GM19397 (cell line): ENCODE measurements at regions not wholly inside any gene's neighbourhood (a gene's known extent, or its start where the extent isn't known, plus 50 kb on each side); places are given as distances from the start of the nearest gene placed in this dataset.
"Not testable (repeated sequence)": the region's sequence is repeated elsewhere in the genome, so short reads cannot be mapped to it uniquely, and the experiment has no call there.

ENCODE experiments used
- ATAC-seq: cut with Tn5 transposase; IDR thresholded peaks from one replicate; pipeline ENCODE4 v1.9.1; 2021; ENCODE audit warnings: mild to moderate bottlenecking, moderate library complexity; ENCODE audit not compliant: unreplicated experiment

- ATAC-seq = no peak
These were observed 291.8 kb upstream of the DAB2 start for GRCh38 chr5:39716532-39717028.

GRCh38 chr5:39714036-39714698, 289.4 kb upstream of the DAB2 start:
- no peak for ATAC-seq

DNA sequence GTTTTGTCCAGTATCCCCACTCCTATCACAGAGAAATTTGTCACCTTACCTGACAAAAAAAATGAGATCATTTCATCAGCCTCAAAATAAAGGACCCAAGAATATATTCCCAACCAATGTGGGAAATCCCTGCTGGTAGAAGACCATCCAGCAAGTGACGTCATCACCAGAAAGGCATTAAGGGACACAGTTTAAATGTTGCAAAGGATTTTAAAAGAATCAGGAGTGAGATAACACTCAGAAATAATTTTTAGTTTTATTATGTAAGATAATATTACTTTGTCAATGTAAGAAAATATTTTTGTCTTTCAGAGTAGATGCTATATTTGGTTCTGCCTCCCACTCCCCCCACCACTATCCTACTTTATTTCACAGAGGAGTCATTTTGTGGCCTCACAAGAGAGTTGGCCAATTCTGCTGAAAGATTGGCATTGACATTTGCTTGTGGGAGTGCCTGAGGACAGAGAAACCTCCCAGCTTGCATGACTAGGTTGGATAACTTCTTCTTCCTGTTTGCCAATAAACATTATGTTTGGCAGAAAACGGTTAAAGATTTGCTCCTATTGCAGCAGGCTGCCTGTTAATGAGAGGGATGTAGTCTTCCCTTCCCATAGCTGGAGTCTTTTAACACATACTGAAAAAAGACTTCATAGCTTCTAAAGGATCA, 288.6 kb upstream of the DAB2 start:
- ATAC-seq = no peak

- no peak for ATAC-seq
These were observed 287.8 kb upstream of the DAB2 start for GRCh38 chr5:39712316-39713249.

- no peak for ATAC-seq
These were observed 287.0 kb upstream of the DAB2 start for GRCh38 chr5:39711821-39712220.

DNA sequence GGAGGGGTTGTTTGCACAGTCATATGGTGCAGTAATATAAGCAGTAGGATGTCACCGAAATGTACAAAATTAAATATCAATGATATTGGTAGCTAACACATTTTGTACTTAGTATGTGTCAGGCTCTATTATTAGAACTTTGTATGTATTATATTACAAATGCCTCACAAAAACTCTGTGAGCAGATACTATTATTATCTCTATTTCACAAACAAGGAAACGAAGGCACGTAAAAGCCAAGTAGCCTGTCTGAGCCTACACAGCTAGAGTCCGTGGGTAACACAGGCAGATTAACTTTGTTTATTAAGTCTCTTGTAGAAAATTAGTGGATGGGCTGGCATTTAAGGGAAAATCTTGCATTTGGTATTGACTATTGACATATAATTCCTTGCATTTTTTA, 284.3 kb upstream of the DAB2 start:
- no peak for ATAC-seq

DNA sequence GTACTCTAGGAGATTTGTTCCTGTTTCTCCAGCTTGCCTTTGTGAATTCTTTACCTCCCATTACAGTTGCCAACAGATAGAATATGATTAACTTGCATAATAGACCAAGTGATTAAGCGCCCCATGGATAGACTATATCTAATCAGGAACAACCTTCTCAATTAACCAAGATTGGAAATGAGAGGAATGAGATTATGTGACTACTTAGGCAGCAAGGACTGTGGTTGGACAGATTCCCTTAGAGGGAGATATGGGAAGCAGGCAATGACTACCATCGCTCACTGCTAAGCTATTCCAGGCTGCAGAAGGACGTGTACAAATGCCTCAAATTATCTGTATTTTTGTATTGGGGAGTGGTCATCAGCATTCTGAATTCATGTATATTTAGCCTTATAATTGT, 278.1 kb upstream of the DAB2 start:
- no peak for ATAC-seq

- ATAC-seq = no peak
These were observed 275.7 kb upstream of the DAB2 start for GRCh38 chr5:39700523-39700922.

DNA sequence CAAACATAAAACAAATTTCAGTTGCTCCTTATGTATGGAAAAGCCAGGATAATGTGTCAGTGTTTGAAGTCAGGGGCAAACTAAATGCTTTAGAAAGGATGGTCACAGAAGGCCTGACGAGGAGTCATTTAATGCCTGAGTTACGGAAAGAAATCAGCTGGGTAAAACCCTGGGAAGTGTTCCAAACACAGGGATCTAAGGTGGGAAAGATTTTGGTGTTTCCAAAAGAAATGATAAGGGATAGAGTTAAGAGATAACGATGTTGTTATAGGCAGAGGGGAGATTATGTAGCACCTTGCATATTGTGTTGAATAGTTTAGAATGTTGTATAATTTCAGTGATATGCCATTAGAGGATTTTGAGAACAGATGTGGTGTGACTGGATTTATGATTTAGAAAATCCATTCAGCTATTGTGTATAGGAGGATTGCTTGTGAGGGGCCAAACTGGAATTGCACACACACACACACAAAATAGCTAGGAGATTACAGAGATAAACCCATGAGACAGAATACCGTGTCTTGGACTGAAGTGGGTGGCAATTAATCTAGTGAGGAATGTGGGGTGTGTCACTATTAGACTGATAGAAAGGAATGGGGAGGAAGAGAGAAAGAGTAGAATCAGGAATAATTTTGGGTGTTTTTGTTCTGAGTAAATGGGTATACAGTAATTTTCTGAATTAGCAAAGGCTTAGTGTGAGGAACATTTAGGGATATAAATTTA, 274.2 kb upstream of the DAB2 start:
- ATAC-seq = no peak

GRCh38 chr5:39697881-39698280, 273.1 kb upstream of the DAB2 start:
- no peak for ATAC-seq

DNA sequence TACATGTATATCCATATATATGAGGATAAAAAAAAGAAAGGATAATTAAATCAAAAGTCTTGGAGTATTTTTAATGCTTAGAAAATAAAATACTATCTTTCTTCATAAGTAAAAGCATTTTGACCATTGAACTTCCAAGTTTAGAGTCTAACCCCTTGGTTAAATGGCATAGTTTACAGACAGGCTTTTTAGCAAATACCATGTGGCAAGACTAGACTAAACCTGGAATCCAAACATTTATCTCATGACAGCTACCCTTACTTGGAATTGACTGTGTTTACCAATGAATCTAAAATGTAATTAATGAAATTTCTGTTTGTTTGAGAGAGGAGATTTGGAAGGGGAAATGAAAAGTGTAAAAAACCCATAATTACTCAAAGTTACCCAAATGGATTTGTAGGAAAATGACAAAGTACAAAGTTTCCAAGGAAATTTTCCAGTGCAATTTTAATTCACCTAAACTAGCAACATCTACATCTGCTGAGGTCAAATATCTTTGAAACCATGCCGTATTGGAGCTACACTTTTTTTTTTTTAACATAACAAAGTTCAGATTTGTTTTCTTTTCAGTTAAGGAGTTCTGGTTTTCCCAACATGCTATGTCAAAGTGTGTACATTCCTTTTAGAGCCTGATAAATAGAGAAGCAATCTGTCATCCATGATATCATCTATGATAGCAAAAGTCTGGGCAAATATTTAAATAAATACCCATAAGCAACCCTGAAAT, 272.1 kb upstream of the DAB2 start:
- no peak for ATAC-seq

GRCh38 chr5:39691993-39692392, 267.2 kb upstream of the DAB2 start:
- no peak for ATAC-seq

- ATAC-seq = no peak
These were observed 266.4 kb upstream of the DAB2 start for GRCh38 chr5:39691136-39691535.

GRCh38 chr5:39689919-39690318, 265.1 kb upstream of the DAB2 start:
- ATAC-seq = no peak

- not testable (repeated sequence) for ATAC-seq
These were observed 263.1 kb upstream of the DAB2 start for GRCh38 chr5:39687924-39688323.

- no peak for ATAC-seq
These were observed 255.4 kb upstream of the DAB2 start for GRCh38 chr5:39680213-39680612.

DNA sequence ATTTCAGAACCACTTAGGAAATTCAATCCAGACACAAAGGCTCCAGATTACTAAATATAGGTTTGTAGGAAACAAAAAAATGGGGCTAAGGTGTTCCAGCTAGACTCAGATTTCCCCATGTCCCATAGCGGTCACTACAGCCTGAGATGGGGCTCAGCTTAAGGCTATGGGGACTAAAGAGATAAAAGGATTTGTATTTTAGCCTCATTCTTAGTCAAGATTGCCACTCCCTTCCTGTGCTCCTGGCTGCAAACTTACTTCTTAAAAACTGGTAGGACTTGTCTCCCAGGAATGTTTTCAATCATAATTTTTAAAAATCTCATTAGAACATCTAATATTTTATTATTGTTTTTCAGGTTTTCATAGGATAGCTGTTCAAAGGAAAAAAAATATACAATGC, 253.8 kb upstream of the DAB2 start:
- ATAC-seq = no peak

- no peak for ATAC-seq
These were observed 250.9 kb upstream of the DAB2 start for GRCh38 chr5:39675676-39676075.

- no peak for ATAC-seq
These were observed 249.7 kb upstream of the DAB2 start for GRCh38 chr5:39674209-39675082.
